ENCODE measurements at regions not wholly inside any gene's neighbourhood (a gene's known extent, or its start where the extent isn't known, plus 50 kb on each side); places are given as distances from the start of the nearest gene placed in this dataset.

DNA sequence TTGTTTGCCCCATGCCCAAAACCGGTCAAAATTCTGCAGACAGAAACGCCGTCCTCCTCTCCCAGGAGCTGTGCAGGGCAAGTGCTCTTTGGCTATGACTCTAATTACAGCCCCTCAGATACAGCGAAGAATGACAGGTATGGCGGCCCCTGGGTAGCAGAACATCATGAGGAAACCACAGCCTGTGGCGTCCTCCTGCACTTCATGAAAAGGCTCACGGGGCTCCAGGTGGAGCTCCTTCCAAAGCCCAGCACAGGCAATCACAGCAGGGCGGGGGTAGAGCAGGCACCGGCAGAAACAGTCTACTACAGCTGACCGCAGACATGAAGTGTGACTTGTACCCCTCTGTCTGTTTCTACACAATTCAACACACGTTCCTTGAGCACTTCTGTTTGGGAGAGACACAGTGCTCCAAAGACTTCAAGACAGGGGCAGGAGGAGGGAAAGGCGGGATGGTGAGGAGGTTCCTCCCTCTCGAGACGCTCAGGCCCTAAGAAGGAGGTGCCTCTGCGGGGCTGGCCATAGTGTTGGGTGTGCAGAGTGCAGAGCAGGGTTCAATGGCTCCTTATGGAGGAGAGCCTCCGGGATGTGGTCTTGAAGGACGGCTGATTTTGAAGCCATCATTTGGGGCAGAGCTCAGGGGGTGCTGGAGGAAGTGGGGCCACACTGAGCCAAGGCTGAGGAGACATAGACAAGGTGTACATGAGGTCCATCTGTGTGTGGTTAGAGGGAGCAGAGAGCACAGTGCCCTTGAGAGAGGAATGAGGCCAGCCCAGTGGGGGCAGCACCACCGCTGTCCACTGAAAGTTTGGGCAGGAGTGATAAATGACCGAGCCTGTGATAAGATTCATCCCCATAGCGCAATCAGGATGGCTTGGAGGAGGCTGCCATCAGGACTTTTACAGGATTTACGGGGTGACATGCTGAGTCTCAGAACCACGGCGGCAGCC is 468.3 kb downstream of the EIPR1 start:
- no peak overlapping the region for H3K4me3 ChIP-seq (ENCODE audit: low read depth, low read length)
- no peak for DNase-seq (ENCODE audit: low read depth)
- TF ChIP-seq, protein P1, sequence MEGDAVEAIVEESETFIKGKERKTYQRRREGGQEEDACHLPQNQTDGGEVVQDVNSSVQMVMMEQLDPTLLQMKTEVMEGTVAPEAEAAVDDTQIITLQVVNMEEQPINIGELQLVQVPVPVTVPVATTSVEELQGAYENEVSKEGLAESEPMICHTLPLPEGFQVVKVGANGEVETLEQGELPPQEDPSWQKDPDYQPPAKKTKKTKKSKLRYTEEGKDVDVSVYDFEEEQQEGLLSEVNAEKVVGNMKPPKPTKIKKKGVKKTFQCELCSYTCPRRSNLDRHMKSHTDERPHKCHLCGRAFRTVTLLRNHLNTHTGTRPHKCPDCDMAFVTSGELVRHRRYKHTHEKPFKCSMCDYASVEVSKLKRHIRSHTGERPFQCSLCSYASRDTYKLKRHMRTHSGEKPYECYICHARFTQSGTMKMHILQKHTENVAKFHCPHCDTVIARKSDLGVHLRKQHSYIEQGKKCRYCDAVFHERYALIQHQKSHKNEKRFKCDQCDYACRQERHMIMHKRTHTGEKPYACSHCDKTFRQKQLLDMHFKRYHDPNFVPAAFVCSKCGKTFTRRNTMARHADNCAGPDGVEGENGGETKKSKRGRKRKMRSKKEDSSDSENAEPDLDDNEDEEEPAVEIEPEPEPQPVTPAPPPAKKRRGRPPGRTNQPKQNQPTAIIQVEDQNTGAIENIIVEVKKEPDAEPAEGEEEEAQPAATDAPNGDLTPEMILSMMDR (IDR thresholded peaks at IDR 0.05; ENCODE audit: insufficient read depth, low read depth, low read length, missing control alignments), result no peak

DNA sequence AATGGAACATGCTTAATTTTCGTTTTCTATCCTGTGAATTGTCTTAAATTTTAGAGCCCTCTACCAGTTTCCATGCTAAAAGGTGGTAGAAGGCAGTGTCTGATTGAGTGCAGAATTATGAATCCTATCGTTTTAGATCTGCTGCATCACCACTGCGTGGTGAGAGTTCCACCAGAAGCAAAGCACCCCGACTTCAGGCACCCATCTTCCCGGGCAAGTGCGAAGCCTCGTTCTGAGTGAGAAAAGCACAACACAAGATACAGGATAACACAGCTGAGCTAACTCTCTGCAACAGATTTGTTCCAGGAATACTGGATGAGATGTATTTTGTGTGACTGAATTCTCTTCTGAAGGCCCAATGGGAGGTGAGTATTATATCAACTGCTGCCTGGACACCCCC is 471.5 kb downstream of the EIPR1 start:
- TF ChIP-seq, protein P1 (IDR thresholded peaks at IDR 0.05; ENCODE audit: insufficient read depth, low read depth, low read length, missing control alignments), result no peak
- no peak for DNase-seq (ENCODE audit: low read depth)
- no peak overlapping the region for H3K4me3 ChIP-seq (ENCODE audit: low read depth, low read length)

DNA sequence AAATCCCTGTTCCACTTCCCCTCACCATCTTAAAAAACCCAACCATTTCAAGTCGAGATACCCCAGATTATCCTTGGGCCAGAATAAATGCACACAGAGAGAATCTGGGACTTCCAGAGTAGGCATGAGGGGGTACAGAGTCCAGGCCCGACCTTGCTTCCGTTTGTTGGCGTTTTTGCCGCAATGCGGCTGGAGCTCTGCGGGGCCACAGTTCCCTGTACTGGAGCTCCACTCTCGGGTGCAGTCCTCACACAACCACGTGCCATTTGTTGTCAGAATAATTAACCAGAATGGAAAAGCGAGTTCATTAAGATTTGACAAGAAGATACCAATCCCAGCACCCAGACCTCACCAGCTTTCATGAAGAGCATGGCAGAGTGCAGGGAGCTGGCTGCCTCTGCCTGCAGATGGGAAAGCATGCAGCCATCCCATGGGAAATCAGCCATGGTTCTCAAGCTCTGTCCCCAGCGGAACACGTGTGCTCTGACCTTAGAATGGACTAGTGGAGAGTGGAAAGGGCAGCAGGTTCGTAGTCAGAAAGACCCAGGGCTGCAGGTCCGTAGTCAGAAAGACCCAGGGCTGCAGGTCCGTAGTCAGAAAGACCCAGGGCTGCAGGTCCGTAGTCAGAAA is 472.8 kb downstream of the EIPR1 start:
- DNase-seq (ENCODE audit: low read depth), result no peak
- TF ChIP-seq, protein P1 (IDR thresholded peaks at IDR 0.05; ENCODE audit: insufficient read depth, low read depth, low read length, missing control alignments), result no peak
- H3K4me3 ChIP-seq (ENCODE audit: low read depth, low read length), result no peak overlapping the region

DNA sequence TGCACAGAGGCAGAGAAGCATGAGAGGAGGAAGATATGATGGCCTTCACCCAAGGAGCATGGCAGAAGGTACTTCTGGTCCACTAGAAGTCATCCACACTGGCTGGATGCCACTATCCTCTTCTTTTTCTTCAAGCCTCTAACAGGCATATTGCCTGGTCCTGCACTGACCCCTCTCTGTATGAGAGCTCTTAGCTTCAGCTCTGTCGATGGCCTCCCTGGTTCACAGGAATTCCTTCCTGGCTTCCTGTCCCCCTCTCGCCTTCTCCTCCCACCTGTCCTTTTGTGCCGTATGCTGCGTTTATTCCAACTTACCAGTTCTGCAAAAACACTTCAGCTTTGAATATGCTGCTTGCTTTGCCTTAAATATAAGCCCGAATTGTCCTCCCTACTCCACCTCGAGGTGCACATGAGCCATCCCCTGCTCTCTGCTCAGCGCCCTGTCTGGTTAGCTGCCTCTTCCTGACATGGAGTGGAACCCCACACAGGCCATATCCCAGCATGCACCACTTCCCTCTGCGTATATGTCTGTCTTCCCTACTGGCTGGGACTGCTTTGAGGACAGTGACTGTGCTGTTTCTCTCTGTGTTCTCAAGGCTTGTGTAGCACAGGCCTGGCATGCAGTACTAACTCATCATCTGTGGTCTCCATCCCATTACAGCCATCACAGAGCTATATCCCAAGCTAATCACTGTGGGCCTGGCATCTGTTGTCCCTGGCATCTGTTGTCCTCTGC is 474.9 kb downstream of the EIPR1 start:
- TF ChIP-seq, protein P1 (IDR thresholded peaks at IDR 0.05; ENCODE audit: insufficient read depth, low read depth, low read length, missing control alignments), result no peak
- H3K4me3 ChIP-seq (ENCODE audit: low read depth, low read length), result no peak overlapping the region
- DNase-seq (ENCODE audit: low read depth), result no peak

DNA sequence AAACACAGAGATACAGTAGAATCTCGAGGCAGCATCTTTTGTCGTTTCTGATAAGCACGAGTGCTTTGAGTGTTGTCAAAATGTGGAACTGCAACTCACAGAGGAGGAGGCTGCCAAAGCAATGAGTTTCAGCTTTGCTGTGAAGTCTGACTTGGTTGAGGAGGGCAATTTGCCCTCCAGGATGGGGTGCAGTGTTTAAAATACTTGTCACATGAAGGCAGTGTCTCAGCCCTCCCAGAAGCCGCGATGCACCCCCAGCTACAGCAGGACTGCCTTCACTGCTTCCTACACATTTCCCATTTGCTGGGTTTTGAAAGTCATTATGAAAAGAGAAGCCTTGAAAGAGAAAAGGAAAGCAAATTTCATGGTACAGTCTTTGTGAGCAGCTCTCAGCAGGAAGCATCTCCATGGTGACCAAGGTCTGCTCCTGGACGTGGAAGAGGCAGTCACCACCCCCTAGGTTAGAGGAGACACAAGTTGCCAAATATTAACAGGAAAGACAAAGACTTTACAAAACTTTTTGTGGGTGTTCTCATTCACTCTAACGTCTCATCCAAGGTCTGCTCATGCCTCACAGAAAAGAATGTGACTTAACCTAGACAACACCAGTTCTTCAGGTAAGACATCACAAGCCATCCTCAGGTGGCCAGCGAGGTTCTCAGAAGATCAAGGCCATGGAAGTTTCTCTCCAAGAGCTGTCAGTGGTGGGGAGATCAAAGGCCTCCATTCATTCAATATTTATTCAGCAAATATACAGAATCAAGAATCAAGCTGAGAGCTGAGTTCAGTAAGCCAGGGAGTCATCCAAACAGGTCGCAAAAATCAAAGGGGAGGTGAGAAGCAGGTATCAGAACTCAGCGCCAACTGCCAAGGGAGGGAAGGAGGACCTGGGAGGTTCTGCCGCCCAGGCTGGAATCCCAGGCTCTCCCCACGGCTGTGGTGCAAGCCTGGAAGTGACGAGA is 476.0 kb downstream of the EIPR1 start:
- peak; percentile 57 for DNase-seq (ENCODE audit: low read depth)
- TF ChIP-seq, protein P1 (IDR thresholded peaks at IDR 0.05; ENCODE audit: insufficient read depth, low read depth, low read length, missing control alignments), result no peak
- peak overlapping the region; percentile 24 for H3K4me3 ChIP-seq (ENCODE audit: low read depth, low read length)

DNA sequence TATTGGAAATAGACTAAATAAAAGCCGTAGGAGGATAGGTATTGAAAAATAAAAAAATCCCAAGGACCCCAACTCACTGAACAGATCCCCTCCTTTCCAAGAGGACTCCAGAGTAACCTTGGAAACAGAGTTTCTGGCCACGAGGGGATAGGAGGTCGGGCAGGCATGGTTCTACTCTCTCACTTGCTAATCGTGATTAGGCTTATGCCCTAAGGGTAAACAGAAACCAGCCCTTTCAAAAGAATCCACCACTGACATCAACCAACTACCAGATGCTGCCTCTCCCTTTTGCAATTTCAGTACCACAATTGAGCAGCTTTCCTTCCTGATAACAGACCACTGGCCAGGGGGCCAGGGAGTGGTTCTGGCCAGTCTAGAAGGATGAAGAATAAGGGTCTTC is 477.8 kb downstream of the EIPR1 start:
- TF ChIP-seq, protein P1 (IDR thresholded peaks at IDR 0.05; ENCODE audit: insufficient read depth, low read depth, low read length, missing control alignments), result no peak
- no peak overlapping the region for H3K4me3 ChIP-seq (ENCODE audit: low read depth, low read length)
- peak; percentile 12 for DNase-seq (ENCODE audit: low read depth)
